RPMI8226 (cell line): ENCODE measurements at regions not wholly inside any gene's neighbourhood (a gene's known extent, or its start where the extent isn't known, plus 50 kb on each side); places are given as distances from the start of the nearest gene placed in this dataset.
"Not testable (repeated sequence)": the region's sequence is repeated elsewhere in the genome, so short reads cannot be mapped to it uniquely, and the experiment has no call there.

Source experiments
- DNase-seq: peaks from one replicate; pipeline ENCODE4 v3.0.0-alpha.2; 2015

- DNase-seq = no peak
Observed at GRCh38 chr7:109503421-109503820, 933.7 kb downstream of the DNAJB9 start.

GRCh38 chr7:109522585-109522984, 952.9 kb downstream of the DNAJB9 start:
- DNase-seq = no peak

- DNase-seq = no peak
Observed at GRCh38 chr7:109527833-109528232, 958.2 kb downstream of the DNAJB9 start.

GRCh38 chr7:109529712-109530111, 960.0 kb downstream of the DNAJB9 start:
- DNase-seq = peak; percentile 17

GRCh38 chr7:109532262-109532992, 962.8 kb downstream of the DNAJB9 start:
- no peak for DNase-seq

- no peak for DNase-seq
Observed at GRCh38 chr7:109545686-109546085, 976.0 kb downstream of the DNAJB9 start.

- DNase-seq = no peak
Observed at GRCh38 chr7:109549471-109550193, 980.0 kb downstream of the DNAJB9 start.

- no peak for DNase-seq
Observed at GRCh38 chr7:109552017-109552416, 982.3 kb downstream of the DNAJB9 start.

- no peak for DNase-seq
Observed at GRCh38 chr7:109577265-109577664, 1007.6 kb downstream of the DNAJB9 start.

- DNase-seq = no peak
Observed at GRCh38 chr7:109579901-109580300, 1010.2 kb downstream of the DNAJB9 start.

- no peak for DNase-seq
Observed at GRCh38 chr7:109582211-109582610, 1012.5 kb downstream of the DNAJB9 start.

GRCh38 chr7:109596948-109597347, 1027.3 kb downstream of the DNAJB9 start:
- DNase-seq = not testable (repeated sequence)

GRCh38 chr7:109611656-109612055, 1042.0 kb downstream of the DNAJB9 start:
- DNase-seq = no peak

- no peak for DNase-seq
Observed at GRCh38 chr7:109616551-109617069, 1046.9 kb downstream of the DNAJB9 start.

- no peak for DNase-seq
Observed at GRCh38 chr7:109622320-109622719, 1052.6 kb downstream of the DNAJB9 start.

- DNase-seq = not testable (repeated sequence)
Observed at GRCh38 chr7:109632890-109633289, 1063.2 kb downstream of the DNAJB9 start.

- no peak for DNase-seq
Observed at GRCh38 chr7:109635374-109635773, 1065.7 kb downstream of the DNAJB9 start.

- DNase-seq = no peak
Observed at GRCh38 chr7:109637428-109637990, 1067.8 kb downstream of the DNAJB9 start.

GRCh38 chr7:109638321-109638720, 1068.6 kb downstream of the DNAJB9 start:
- DNase-seq = no peak

- DNase-seq = no peak
Observed at GRCh38 chr7:109639561-109639960, 1069.9 kb downstream of the DNAJB9 start.

- DNase-seq = no peak
Observed at GRCh38 chr7:109641445-109641844, 1071.8 kb downstream of the DNAJB9 start.

GRCh38 chr7:109646124-109646523, 1076.5 kb downstream of the DNAJB9 start:
- no peak for DNase-seq

- not testable (repeated sequence) for DNase-seq
Observed at GRCh38 chr7:109646594-109646993, 1076.9 kb downstream of the DNAJB9 start.

- not testable (repeated sequence) for DNase-seq
Observed at GRCh38 chr7:109647263-109647662, 1077.6 kb downstream of the DNAJB9 start.
